ENCODE measurements at regions not wholly inside any gene's neighbourhood (a gene's known extent, or its start where the extent isn't known, plus 50 kb on each side); places are given as distances from the start of the nearest gene placed in this dataset.

DNA sequence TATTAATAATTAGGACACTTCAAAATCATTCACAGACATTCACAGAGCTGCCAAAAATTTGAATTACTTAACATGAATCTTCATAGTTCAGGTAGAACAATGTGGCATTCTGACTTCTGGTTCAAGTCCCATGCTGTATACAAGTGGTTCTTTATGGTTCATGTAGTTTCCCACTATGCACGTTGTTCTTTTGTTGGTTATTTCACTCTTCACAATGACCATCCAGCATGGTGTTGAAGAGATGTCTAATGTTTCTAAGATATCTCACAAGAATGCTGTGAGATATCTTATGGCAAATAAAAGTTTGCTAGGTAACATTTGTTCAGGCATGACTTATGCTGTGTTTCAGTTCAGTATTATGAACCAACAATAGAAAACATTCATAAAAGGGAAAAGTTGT is 88.2 kb upstream of the SLITRK6 start:
- no peak overlapping the region for H3K4me3 ChIP-seq
- ATAC-seq (no peak), DNase-seq (no peak)
- intact Hi-C loops (cut with DNase I, micrococcal nuclease) = no loop called here
- TF ChIP-seq, protein P1, sequence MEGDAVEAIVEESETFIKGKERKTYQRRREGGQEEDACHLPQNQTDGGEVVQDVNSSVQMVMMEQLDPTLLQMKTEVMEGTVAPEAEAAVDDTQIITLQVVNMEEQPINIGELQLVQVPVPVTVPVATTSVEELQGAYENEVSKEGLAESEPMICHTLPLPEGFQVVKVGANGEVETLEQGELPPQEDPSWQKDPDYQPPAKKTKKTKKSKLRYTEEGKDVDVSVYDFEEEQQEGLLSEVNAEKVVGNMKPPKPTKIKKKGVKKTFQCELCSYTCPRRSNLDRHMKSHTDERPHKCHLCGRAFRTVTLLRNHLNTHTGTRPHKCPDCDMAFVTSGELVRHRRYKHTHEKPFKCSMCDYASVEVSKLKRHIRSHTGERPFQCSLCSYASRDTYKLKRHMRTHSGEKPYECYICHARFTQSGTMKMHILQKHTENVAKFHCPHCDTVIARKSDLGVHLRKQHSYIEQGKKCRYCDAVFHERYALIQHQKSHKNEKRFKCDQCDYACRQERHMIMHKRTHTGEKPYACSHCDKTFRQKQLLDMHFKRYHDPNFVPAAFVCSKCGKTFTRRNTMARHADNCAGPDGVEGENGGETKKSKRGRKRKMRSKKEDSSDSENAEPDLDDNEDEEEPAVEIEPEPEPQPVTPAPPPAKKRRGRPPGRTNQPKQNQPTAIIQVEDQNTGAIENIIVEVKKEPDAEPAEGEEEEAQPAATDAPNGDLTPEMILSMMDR (IDR thresholded peaks at IDR 0.05) = no peak
- no peaks in the 10 kb centered on the region for H3K36me3 ChIP-seq (ENCODE audit: low read depth)
- H3K4me1 ChIP-seq (ENCODE audit: low read depth) = no peaks in the 10 kb centered on the region
- no peaks in the 10 kb centered on the region for H3K9me3 ChIP-seq

DNA sequence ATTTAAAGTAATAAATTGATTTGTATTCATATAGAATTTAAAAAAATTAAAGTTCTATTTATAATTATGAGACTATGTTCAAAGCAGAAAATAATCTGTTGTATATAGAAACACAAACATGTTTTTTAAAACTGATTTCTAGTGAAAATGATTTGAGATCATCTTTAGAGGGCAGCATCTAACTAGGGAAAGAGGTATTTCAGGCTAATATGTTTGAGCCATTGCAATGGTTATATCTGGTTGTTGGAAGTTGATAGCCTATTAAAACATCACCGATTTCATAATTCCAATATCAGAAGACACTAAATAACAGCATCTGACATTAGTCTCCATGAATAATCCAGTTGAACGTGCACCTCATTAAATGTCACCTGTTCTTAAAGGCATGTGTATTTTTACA is 79.8 kb upstream of the SLITRK6 start:
- DNase-seq = no peak
- TF ChIP-seq, protein P1 (IDR thresholded peaks at IDR 0.05) = no peak
- H3K9me3 ChIP-seq = no peaks in the 10 kb centered on the region
- no peaks in the 10 kb centered on the region for H3K36me3 ChIP-seq (ENCODE audit: low read depth)
- no peak overlapping the region for H3K4me3 ChIP-seq
- H3K4me1 ChIP-seq (ENCODE audit: low read depth) = no peaks in the 10 kb centered on the region
- ATAC-seq = no peak
- intact Hi-C loops (cut with DNase I, micrococcal nuclease) = no loop called here

DNA sequence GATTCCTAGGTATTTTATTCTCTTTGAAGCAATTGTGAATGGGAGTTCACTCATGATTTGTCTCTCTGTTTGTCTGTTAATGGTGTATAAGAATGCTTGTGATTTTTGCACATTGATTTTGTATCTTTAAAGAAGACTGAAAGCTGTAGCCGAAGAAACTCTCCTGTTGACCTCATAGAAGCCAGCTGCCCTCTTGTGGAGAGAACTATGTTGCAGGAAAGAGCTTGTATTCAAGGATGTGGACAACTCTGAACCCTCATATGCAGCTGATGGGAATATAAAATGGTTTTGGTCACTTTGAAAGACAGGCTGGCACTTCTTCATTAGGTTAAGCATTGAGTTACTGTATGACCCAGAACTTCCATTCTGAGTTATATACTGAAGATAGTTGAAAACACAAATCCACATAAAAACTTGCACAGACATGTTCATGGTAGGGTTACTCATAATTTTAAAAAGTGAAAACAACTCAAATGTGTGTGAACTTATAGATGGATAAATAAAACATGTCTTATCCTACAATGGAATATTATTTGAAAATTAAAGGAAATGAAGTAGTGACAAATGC is 65.8 kb upstream of the SLITRK6 start:
- no peaks in the 10 kb centered on the region for H3K9me3 ChIP-seq
- ATAC-seq (no peak), DNase-seq (peak in 1 of 3 donors; percentile 5)
- intact Hi-C loops (cut with DNase I, micrococcal nuclease) = no loop called here
- TF ChIP-seq, protein P1 (IDR thresholded peaks at IDR 0.05) = no peak
- no peaks in the 10 kb centered on the region for H3K4me1 ChIP-seq (ENCODE audit: low read depth)
- no peaks in the 10 kb centered on the region for H3K36me3 ChIP-seq (ENCODE audit: low read depth)
- no peak overlapping the region for H3K4me3 ChIP-seq

DNA sequence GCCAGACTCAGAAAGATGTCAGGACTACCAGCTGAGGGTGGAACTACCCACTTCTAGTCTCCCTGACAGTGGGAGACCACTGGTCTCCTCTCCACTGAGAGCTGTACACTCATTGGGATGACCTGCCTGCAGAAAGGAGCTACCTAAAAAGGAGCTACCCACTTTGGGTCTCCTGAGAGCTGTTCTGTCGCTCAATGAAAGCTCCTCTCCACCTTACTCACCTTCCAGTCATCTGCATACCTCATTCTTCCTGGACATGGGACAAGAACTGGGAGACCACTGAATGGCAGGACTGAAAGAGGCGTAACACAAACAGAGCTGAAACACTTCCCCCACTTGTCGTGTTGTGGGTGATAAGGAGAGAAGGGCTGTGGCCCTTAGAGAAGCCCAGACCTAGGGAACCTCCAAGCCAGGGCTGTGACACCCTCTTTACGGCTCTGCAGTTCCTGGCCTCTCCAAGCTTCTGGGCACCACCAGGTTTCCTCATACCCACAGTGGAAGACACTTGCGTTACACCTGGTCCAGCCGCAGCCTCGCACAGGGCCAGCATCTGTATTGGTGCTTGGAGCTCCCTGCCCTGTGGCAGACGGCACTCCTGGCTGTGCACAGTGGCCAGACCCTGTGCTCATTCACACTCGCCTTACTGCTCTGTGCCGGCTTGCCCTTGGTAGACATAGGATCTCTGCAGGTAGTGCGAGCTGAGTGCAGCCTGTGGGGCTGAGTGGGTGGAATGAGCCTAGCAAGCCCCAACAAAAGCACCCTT is 54.9 kb upstream of the SLITRK6 start:
- H3K4me1 ChIP-seq (ENCODE audit: low read depth) = no peaks in the 10 kb centered on the region
- intact Hi-C loops (cut with DNase I, micrococcal nuclease) = no loop called here
- DNase-seq (no peak), ATAC-seq (no peak)
- no peak overlapping the region for H3K4me3 ChIP-seq
- H3K9me3 ChIP-seq = peaks cover 13% of the 10 kb centered on the region
- no peaks in the 10 kb centered on the region for H3K36me3 ChIP-seq (ENCODE audit: low read depth)
- TF ChIP-seq, protein P1 (IDR thresholded peaks at IDR 0.05) = no peak

DNA sequence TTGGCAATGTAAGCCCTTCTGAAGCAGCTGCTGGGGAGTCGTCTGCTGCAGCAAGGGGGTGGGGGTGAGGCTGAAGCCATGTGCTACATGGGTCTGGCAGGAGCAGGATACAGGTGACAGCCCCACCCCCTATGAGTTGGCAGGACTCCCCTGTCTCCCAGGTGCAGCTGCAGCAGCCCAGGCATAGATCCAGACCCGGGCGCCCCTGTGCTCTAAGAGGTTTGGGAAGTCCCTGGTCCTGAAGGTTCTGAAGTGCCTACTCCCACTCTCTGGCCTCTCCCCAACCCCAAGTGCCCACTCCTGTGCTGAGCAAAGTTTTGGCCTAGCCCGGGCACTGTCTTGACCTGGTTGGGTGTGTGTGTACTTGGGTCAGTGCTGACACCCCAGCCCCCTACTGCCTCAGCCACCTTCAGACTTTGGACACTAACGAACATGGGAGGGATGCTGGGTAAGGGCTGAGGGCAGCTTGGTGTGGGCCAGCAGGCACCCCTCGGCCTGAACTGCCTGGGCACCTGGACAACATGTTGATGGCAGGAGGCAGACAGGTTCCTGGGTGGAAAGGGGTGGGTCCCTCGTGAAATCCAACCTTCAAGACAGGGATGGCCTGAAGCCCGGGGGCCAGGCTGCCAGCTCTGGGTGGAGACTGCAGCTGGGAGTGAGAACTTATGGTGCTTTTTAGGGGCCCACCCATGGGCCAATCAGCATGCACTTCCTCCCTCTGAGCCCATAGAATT is 54.1 kb upstream of the SLITRK6 start:
- H3K4me1 ChIP-seq (ENCODE audit: low read depth) = no peaks in the 10 kb centered on the region
- peaks cover 13% of the 10 kb centered on the region for H3K9me3 ChIP-seq
- TF ChIP-seq, protein P1 (IDR thresholded peaks at IDR 0.05) = no peak
- intact Hi-C loops (cut with DNase I, micrococcal nuclease) = no loop called here
- no peak overlapping the region for H3K4me3 ChIP-seq
- H3K36me3 ChIP-seq (ENCODE audit: low read depth) = no peaks in the 10 kb centered on the region
- no peak for DNase-seq
- ATAC-seq = no peak

Data from mucosa of descending colon (tissue), 3 donors.